ENCODE measurements at regions not wholly inside any gene's neighbourhood (a gene's known extent, or its start where the extent isn't known, plus 50 kb on each side); places are given as distances from the start of the nearest gene placed in this dataset.

GRCh38 chr6:105968603-105969333, 117.4 kb upstream of the PRDM1 start:
- Histone ChIP-seq H3K4me1 (ENCODE audit: control insufficient read depth in 1 of 2, insufficient read depth in 1 of 2, low read depth in 1 of 2, low read length in 1 of 2) (no peaks in the 10 kb centered on the region), H3K4me3 (ENCODE audit: low read depth in 1 of 2, low read length in 1 of 2) (no peak overlapping the region), H3K27me3 (no peaks in the 10 kb centered on the region), H3K9me3 (no peaks in the 10 kb centered on the region), H3K27ac (no peak overlapping the region), H3K36me3 (no peaks in the 10 kb centered on the region)
- TF ChIP-seq CTCF (IDR thresholded peaks at IDR 0.05), result no peak

- Histone ChIP-seq H3K36me3 (no peaks in the 10 kb centered on the region), H3K4me1 (ENCODE audit: control insufficient read depth in 1 of 2, insufficient read depth in 1 of 2, low read depth in 1 of 2, low read length in 1 of 2) (no peaks in the 10 kb centered on the region), H3K9me3 (no peaks in the 10 kb centered on the region), H3K27ac (no peak overlapping the region), H3K27me3 (no peaks in the 10 kb centered on the region), H3K4me3 (ENCODE audit: low read depth in 1 of 2, low read length in 1 of 2) (no peak overlapping the region)
- TF ChIP-seq CTCF (IDR thresholded peaks at IDR 0.05), result no peak
These were observed 118.1 kb upstream of the PRDM1 start for GRCh38 chr6:105967917-105968602.

GRCh38 chr6:105966481-105966880, 119.7 kb upstream of the PRDM1 start:
- Histone ChIP-seq H3K4me3 (ENCODE audit: low read depth in 1 of 2, low read length in 1 of 2) (no peak overlapping the region), H3K27ac (no peak overlapping the region), H3K27me3 (no peaks in the 10 kb centered on the region), H3K36me3 (no peaks in the 10 kb centered on the region), H3K4me1 (ENCODE audit: control insufficient read depth in 1 of 2, insufficient read depth in 1 of 2, low read depth in 1 of 2, low read length in 1 of 2) (no peaks in the 10 kb centered on the region), H3K9me3 (no peaks in the 10 kb centered on the region)
- no peak for TF ChIP-seq CTCF (IDR thresholded peaks at IDR 0.05)

GRCh38 chr6:105964979-105965760, 121.0 kb upstream of the PRDM1 start:
- Histone ChIP-seq H3K27me3 (no peaks in the 10 kb centered on the region), H3K4me1 (ENCODE audit: control insufficient read depth in 1 of 2, insufficient read depth in 1 of 2, low read depth in 1 of 2, low read length in 1 of 2) (no peaks in the 10 kb centered on the region), H3K36me3 (no peaks in the 10 kb centered on the region), H3K4me3 (ENCODE audit: low read depth in 1 of 2, low read length in 1 of 2) (no peak overlapping the region), H3K27ac (no peak overlapping the region), H3K9me3 (no peaks in the 10 kb centered on the region)
- TF ChIP-seq CTCF (IDR thresholded peaks at IDR 0.05), result no peak

- Histone ChIP-seq H3K4me1 (ENCODE audit: control insufficient read depth in 1 of 2, insufficient read depth in 1 of 2, low read depth in 1 of 2, low read length in 1 of 2) (no peaks in the 10 kb centered on the region), H3K4me3 (ENCODE audit: low read depth in 1 of 2, low read length in 1 of 2) (no peak overlapping the region), H3K36me3 (no peaks in the 10 kb centered on the region), H3K9me3 (no peaks in the 10 kb centered on the region), H3K27me3 (no peaks in the 10 kb centered on the region), H3K27ac (no peak overlapping the region)
- TF ChIP-seq CTCF (IDR thresholded peaks at IDR 0.05), result no peak
These were observed 132.0 kb upstream of the PRDM1 start for GRCh38 chr6:105954148-105954547.
